ENCODE measurements at regions not wholly inside any gene's neighbourhood (a gene's known extent, or its start where the extent isn't known, plus 50 kb on each side); places are given as distances from the start of the nearest gene placed in this dataset.

DNA sequence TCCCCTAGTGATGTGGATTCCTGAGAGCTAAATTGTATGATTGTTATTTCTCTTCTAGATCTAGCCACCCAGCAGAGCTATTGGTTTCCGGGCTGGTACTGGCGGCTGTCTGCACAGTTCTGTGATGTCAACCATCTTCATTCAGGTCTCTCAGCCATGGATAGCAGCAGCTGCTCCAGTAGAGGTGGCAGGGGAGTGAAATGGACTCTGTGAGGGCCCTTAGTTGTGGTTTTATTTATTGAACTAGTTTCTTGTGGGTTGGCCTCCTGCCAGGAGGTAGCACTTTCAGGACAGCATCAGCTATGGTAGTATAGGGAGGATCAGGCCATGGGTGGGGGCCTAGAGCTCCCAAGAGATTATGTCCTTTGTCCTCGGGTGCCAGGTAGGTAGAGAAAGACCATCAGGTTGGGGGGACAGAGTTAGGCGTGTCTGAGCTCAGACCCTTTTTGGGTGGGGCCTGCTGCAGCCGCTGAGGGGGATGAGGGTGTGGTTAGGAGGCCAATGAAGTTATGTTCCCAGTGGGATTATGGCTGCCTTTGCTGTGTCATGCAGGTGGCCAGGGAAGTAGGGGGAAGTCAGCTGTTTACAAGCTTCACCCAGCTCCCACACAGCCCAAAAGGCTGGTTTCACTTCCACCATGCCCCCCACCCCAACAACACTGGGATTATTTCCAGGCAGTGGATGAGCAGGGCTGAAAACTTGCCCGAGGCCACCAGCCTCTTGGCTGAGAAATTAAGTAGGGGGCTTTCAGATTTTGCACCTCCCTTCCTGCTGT is 55.1 kb upstream of the RGS4 start:
- DNase-seq (ENCODE audit: low read depth) = no peak
- H3K4me3 ChIP-seq (ENCODE audit: low read depth, low read length) = no peak overlapping the region
- TF ChIP-seq, protein P1, sequence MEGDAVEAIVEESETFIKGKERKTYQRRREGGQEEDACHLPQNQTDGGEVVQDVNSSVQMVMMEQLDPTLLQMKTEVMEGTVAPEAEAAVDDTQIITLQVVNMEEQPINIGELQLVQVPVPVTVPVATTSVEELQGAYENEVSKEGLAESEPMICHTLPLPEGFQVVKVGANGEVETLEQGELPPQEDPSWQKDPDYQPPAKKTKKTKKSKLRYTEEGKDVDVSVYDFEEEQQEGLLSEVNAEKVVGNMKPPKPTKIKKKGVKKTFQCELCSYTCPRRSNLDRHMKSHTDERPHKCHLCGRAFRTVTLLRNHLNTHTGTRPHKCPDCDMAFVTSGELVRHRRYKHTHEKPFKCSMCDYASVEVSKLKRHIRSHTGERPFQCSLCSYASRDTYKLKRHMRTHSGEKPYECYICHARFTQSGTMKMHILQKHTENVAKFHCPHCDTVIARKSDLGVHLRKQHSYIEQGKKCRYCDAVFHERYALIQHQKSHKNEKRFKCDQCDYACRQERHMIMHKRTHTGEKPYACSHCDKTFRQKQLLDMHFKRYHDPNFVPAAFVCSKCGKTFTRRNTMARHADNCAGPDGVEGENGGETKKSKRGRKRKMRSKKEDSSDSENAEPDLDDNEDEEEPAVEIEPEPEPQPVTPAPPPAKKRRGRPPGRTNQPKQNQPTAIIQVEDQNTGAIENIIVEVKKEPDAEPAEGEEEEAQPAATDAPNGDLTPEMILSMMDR (conservative IDR thresholded peaks at IDR 0.05; ENCODE audit: low read depth, low read length) = no peak

DNA sequence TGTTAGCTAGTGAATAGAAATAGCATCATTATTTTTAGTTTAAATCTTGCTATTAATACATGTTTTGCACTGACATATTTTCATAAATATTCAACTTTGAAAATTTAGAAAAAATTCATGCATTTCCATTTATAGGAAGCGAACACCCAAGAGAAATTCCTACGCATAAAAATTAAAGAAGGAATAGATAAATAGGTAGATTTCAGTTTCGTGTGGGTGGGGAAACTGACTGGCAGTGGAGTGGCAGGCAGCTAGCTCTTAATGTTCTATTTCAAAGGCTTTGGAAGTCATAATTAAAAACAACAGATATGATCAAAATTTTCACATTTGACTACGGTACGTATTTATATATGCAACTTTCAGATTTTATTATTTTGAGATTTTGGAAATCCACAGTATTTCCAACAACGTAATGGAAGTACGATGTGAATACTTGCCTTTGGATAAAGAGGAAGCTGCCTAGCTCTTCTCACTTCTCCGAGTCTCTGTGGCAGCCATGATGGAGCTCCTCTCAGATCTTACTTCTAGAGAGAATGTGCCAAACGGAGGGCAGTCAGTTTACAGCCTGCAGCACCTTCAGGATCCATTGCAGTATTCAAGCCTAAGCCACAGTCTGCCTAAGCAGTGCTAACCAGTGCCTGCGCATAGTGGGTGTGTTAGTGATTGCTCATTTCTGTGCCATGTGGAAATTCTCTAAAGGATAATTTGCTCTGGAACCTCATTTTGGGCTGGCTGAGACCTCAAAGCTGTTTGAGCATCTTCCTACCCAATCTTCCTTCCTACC is 62.9 kb upstream of the RGS4 start:
- H3K4me3 ChIP-seq (ENCODE audit: low read depth, low read length) = no peak overlapping the region
- TF ChIP-seq, protein P1 (conservative IDR thresholded peaks at IDR 0.05; ENCODE audit: low read depth, low read length) = no peak
- DNase-seq (ENCODE audit: low read depth) = no peak

DNA sequence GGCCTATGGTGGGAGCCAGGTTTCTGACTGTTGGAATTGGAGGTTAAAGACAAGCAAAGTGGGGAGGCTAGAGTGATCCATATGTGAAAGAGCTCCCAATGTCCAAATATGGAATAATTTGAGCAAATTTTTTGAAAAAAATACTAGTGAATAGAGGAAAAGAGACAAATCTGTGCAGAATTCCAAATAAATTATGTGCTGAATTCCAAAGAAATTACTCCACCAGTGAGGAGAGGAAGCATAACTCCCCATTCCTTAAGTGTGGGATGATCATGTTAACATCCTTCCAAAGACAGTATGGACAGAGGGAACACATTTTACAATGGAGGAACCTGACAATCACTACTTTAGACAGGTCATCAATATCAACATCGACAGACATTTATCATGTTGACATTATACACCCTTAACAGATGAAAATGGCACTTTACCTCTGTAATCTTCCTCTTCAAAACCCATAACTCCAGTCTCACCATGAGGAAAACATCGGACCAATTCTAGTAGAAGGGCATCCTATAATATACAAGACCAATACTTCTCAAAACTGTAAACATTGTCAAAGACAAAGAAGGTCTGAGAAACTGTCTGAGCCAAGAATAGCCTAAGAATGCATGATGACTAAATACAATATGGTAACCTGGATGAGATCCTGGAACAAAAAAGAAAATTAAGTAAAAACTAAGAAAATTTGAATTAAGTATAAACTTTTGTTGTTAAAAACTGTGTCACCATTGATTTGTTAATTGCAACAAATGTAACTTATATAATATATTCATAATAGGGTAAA is 71.5 kb upstream of the RGS4 start:
- DNase-seq (ENCODE audit: low read depth) = no peak
- TF ChIP-seq, protein P1 (conservative IDR thresholded peaks at IDR 0.05; ENCODE audit: low read depth, low read length) = no peak
- H3K4me3 ChIP-seq (ENCODE audit: low read depth, low read length) = no peak overlapping the region

DNA sequence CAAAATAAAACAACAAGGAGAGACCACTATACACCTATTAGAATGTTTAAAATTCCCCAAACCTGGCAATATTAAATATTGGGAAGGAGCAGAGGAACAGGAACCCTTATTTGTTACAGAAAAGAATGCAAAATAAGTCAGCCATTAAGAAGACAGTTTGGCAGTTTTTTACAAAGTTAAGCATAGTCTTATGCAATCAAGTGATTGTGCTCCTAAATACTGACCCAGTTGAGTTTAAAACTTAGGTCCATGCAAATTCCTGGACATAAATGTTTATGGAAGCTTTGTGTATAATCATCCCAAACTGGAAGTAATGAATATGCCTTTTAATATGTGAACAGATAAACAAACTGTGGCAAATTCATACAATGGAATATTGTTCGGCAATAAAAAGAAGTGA is 72.9 kb upstream of the RGS4 start:
- DNase-seq (ENCODE audit: low read depth) = peak; percentile 26
- TF ChIP-seq, protein P1 (conservative IDR thresholded peaks at IDR 0.05; ENCODE audit: low read depth, low read length) = no peak
- no peak overlapping the region for H3K4me3 ChIP-seq (ENCODE audit: low read depth, low read length)

DNA sequence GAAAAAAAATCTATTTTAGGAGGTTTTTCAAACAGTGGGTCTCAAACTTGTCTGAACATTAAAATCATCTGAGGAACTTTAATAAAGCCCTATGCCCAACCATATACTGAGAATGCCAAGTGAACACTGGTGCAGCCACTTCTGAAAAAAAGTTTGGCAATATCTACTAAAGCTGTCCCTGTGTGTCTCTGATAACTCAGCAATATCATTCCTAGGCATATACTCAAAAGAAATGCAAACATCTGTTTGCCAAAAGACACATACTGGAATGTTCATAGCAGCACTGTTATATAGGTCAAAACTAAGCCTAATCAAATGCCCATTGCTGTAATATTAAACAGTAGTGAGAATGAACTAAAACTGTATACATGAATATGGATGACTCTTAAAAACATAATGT is 74.2 kb upstream of the RGS4 start:
- H3K4me3 ChIP-seq (ENCODE audit: low read depth, low read length) = no peak overlapping the region
- no peak for DNase-seq (ENCODE audit: low read depth)
- TF ChIP-seq, protein P1 (conservative IDR thresholded peaks at IDR 0.05; ENCODE audit: low read depth, low read length) = no peak

DNA sequence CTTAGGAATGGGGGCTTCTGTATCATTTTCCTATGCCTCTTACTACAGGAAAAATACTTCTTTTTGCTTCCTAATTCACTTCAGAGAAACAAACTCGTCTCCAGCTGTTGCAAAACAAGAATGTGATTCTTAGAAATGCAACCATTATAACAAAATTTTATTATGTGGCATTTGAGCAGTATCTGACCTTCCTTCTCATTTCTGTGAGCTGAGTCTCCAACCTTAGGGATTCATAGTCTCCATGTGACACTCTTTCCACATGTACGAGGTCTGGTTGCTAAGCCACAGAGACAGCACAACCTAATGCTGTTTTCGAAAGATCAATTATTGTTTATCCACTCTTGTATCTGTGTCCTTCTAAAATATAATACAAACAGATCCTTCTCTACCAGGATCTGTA is 75.3 kb upstream of the RGS4 start:
- TF ChIP-seq, protein P1 (conservative IDR thresholded peaks at IDR 0.05; ENCODE audit: low read depth, low read length) = no peak
- H3K4me3 ChIP-seq (ENCODE audit: low read depth, low read length) = no peak overlapping the region
- DNase-seq (ENCODE audit: low read depth) = no peak

All from epithelial cell of proximal tubule (primary cell).